ENCODE measurements at regions not wholly inside any gene's neighbourhood (a gene's known extent, or its start where the extent isn't known, plus 50 kb on each side); places are given as distances from the start of the nearest gene placed in this dataset.

- no peak for TF ChIP-seq CTCF (IDR thresholded peaks at IDR 0.05; ENCODE audit: borderline replicate concordance, extremely low read depth, low read length, poor library complexity, severe bottlenecking)
- no peak for TF ChIP-seq EZH2 (IDR thresholded peaks at IDR 0.05; ENCODE audit: borderline replicate concordance, low read depth, low read length, severe bottlenecking)
Measured at GRCh38 chr2:136310797-136311603, 193.1 kb upstream of the CXCR4 start.

All from DND-41 (cell line).